ENCODE measurements at regions not wholly inside any gene's neighbourhood (a gene's known extent, or its start where the extent isn't known, plus 50 kb on each side); places are given as distances from the start of the nearest gene placed in this dataset.

- in situ Hi-C loops (cut with HindIII; ENCODE audit: low sequenced_read_pairs), result no loop called here
- DNase-seq (ENCODE audit: low read depth, low spot score), result no peak
- no peak for TF ChIP-seq CTCF (IDR thresholded peaks at IDR 0.05; ENCODE audit: low read depth, low read length)
- H3K4me3 ChIP-seq (ENCODE audit: low read depth, low read length), result no peak overlapping the region
These were observed 81.5 kb upstream of the YWHAQ start for GRCh38 chr2:9712263-9712662.

GRCh38 chr2:9714630-9715214 is 83.9 kb upstream of the YWHAQ start:
- DNase-seq (ENCODE audit: low read depth, low spot score), result no peak
- TF ChIP-seq CTCF (IDR thresholded peaks at IDR 0.05; ENCODE audit: low read depth, low read length), result no peak
- no peak overlapping the region for H3K4me3 ChIP-seq (ENCODE audit: low read depth, low read length)
- in situ Hi-C loops (cut with HindIII; ENCODE audit: low sequenced_read_pairs), result no loop called here

GRCh38 chr2:9715238-9715637 is 84.4 kb upstream of the YWHAQ start:
- no peak overlapping the region for H3K4me3 ChIP-seq (ENCODE audit: low read depth, low read length)
- no peak for TF ChIP-seq CTCF (IDR thresholded peaks at IDR 0.05; ENCODE audit: low read depth, low read length)
- DNase-seq (ENCODE audit: low read depth, low spot score), result no peak
- in situ Hi-C loops (cut with HindIII; ENCODE audit: low sequenced_read_pairs), result no loop called here

GRCh38 chr2:9717886-9718451 is 87.2 kb upstream of the YWHAQ start:
- DNase-seq (ENCODE audit: low read depth, low spot score), result no peak
- no peak for TF ChIP-seq CTCF (IDR thresholded peaks at IDR 0.05; ENCODE audit: low read depth, low read length)
- no peak overlapping the region for H3K4me3 ChIP-seq (ENCODE audit: low read depth, low read length)
- in situ Hi-C loops (cut with HindIII; ENCODE audit: low sequenced_read_pairs), result no loop called here

DNA sequence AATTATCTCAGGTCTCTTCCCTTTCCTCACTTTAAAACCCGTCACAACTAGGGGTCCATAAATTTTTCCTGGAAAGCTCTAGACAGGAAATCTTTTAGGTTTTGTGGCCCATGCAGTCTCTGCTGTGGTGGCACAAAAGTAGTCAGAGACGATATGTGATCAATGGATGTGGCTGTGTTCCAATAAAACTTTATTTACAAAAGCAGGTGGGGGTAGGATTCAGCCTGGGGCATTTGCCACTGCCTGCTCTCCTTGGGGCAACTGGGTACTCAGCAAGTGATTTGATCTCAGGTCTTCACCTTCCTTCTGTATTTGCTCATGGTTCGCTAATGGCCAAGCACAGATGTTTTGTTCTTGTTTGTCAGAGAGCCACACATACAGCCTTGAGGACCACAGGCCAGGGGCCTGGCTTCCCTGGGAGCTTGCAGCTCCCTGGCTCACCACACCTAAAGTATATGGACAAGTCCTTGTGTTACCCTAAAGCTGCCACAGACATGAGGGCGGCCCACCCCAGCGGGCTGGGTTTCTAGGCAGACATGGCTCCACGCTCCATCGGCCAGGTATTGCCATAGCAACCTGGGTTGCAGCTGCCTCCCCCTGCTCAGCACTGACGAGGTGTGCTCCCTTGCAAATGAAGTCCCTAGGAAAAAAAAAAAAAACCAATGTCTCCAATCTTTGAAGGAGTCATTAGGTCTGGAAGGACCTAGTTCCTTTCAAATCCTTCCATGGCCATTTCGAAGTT is 89.7 kb upstream of the YWHAQ start:
- no peak overlapping the region for H3K4me3 ChIP-seq (ENCODE audit: low read depth, low read length)
- in situ Hi-C loops (cut with HindIII; ENCODE audit: low sequenced_read_pairs), result no loop called here
- TF ChIP-seq CTCF (IDR thresholded peaks at IDR 0.05; ENCODE audit: low read depth, low read length), result no peak
- no peak for DNase-seq (ENCODE audit: low read depth, low spot score)

DNA sequence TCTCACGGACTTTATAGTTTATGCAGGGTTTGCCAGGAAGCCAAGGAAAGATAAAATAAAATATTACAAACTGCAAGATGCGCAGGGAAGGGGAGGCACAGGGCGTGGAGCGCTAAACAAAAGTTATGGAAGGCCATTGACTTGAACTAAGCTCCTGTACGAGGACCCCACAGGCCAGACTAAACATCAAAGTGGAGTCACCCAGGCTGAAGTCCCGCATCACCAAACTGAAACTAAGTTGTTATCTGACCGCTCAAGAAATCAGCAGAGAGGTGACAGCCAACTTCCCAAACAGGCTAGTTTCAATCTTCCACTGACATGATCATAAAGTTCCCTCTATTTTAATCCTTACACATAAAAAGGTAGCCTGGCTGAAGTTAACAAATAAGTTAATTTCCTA is 90.5 kb upstream of the YWHAQ start:
- DNase-seq (ENCODE audit: low read depth, low spot score), result no peak
- no peak for TF ChIP-seq CTCF (IDR thresholded peaks at IDR 0.05; ENCODE audit: low read depth, low read length)
- no peak overlapping the region for H3K4me3 ChIP-seq (ENCODE audit: low read depth, low read length)
- in situ Hi-C loops (cut with HindIII; ENCODE audit: low sequenced_read_pairs), result no loop called here

Measured in astrocyte of the spinal cord (primary cell).